Panc1 (cell line): ENCODE measurements at regions not wholly inside any gene's neighbourhood (a gene's known extent, or its start where the extent isn't known, plus 50 kb on each side); places are given as distances from the start of the nearest gene placed in this dataset.

Source experiments
- CTCF ChIP-seq: fragments of 450-650 bp; IDR thresholded peaks from 2 replicates; pipeline ENCODE4 v1.5.1; 2017; ENCODE audit warnings: mild to moderate bottlenecking
- POLR2AphosphoS5 ChIP-seq: IDR thresholded peaks from 2 replicates; pipeline ENCODE4 v1.6.1; 2012; ENCODE audit warnings: mild to moderate bottlenecking, low read depth, low read length, moderate library complexity
- REST ChIP-seq, 2 experiments: IDR thresholded peaks; 2 replicates each; pipeline ENCODE4 v1.6.1; 2011 to 2012; ENCODE audit warnings: low read depth in 2 of 2, control low read depth in 1 of 2, low read length in 1 of 2, mild to moderate bottlenecking in 1 of 2, moderate library complexity in 1 of 2; ENCODE audit not compliant: insufficient read depth in 1 of 2

DNA sequence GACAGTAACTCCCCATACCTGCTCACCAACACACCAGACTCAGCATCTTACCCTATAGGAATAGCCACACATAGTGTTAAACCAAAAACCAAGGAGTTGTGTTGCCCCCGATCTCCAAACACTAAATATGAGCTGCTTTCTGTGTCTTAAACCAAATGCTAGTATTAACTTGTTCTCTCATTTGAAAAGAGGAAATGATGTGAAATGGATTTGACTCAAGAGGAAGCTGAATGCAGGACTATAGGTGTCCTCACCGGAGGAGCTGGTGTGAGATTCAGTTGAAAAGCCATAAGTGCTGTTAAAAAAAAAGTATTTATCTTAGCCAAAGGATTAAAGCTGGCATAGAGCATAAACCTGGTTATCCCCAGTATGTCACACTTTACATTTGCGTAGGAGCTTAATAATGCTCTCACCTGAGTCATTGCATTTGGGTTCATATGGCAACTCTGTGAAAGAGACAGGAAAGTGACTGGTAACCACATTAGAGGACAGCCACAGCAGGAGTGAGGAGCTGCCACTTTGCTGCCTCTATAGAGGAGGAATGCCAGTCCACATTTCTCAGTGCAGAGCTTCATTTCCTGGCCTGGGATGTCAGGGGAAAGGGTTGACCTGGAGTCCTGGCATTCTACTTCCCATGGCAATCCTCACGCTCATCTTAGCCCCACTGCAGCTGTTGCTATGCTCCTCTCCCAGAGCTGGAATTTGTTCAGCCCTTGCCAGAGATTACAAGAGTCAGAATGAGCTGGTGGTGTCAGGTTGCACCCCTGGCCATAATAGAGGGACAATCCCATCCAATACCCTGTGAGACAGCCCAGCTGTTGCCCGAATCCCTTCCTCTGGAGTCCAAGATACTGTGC, 143.3 kb upstream of the ANKFN1 start:
- TF ChIP-seq CTCF (no peak), POLR2AphosphoS5 (no peak), REST (IDR thresholded peaks at IDR 0.05; ENCODE audit: insufficient read depth in 1 of 2, low read depth in 2 of 2, low read length in 1 of 2) (no peak)
